Tibial nerve (tissue), 4 donors: ENCODE measurements at regions not wholly inside any gene's neighbourhood (a gene's known extent, or its start where the extent isn't known, plus 50 kb on each side); places are given as distances from the start of the nearest gene placed in this dataset.

Experiments
- DNase-seq, 2 donors: peaks; one replicate each; pipeline ENCODE4 v3.0.0-alpha.2; 2019; ENCODE audit warnings: low spot score in 2 of 2
- H3K27ac ChIP-seq, 4 donors: fragments of 200-600 bp; sonication (generic) in 3 of 4; one replicate each; pipeline ENCODE4 v1.5.1; 2017 to 2019; ENCODE audit warnings: mild to moderate bottlenecking in 1 of 4
- H3K27me3 ChIP-seq, 2 donors: fragments of 200-600 bp; sonication (generic) in 1 of 2; one replicate each; pipeline versions ENCODE4 v1.5.1 to v1.6.0; 2017 to 2019
- H3K36me3 ChIP-seq, 3 donors: fragments of 200-600 bp; sonication (generic); one replicate each; pipeline ENCODE4 v1.5.1; 2018 to 2019
- H3K4me1 ChIP-seq, 4 donors: fragments of 200-600 bp; sonication (generic) in 3 of 4; one replicate each; pipeline ENCODE4 v1.5.1; 2017 to 2019
- H3K4me3 ChIP-seq, 4 donors: fragments of 200-600 bp; sonication (generic) in 3 of 4; one replicate each; pipeline ENCODE4 v1.5.1; 2017 to 2019; ENCODE audit warnings: mild to moderate bottlenecking in 1 of 4, moderate library complexity in 1 of 4
- H3K9me3 ChIP-seq, 4 donors: fragments of 200-600 bp; sonication (generic) in 3 of 4; one replicate each; pipeline ENCODE4 v1.5.1; 2017 to 2019
- EP300 ChIP-seq, 2 donors: sonication (generic); formaldehyde crosslinking; IDR thresholded peaks; one replicate each; pipeline ENCODE4 v1.6.1; 2017; ENCODE audit warnings: antibody characterized with exemption in 2 of 2, mild to moderate bottlenecking in 1 of 2
- POLR2A ChIP-seq, 2 donors: fragments of 450-650 bp; IDR thresholded peaks; one replicate each; pipeline ENCODE4 v1.6.1; 2017; ENCODE audit warnings: antibody characterized with exemption in 2 of 2, mild to moderate bottlenecking in 2 of 2, moderate library complexity in 2 of 2
- WGBS, 2 donors: methylation state at CpG; one replicate each; pipeline ENCODE4 v1.1.5; 2018; 5-methylcytosine and 5-hydroxymethylcytosine counted together
- TF ChIP-seq, protein P1 (sequence below), 5 experiments: fragments of 200-600 bp in 3 of 5; fragments of 450-650 bp in 2 of 5; sonication (generic) in 3 of 5; IDR thresholded peaks; one replicate each; pipeline ENCODE4 v1.5.1; 2016 to 2019; ENCODE audit warnings: antibody characterized with exemption in 5 of 5, mild to moderate bottlenecking in 3 of 5, moderate library complexity in 2 of 5

DNA sequence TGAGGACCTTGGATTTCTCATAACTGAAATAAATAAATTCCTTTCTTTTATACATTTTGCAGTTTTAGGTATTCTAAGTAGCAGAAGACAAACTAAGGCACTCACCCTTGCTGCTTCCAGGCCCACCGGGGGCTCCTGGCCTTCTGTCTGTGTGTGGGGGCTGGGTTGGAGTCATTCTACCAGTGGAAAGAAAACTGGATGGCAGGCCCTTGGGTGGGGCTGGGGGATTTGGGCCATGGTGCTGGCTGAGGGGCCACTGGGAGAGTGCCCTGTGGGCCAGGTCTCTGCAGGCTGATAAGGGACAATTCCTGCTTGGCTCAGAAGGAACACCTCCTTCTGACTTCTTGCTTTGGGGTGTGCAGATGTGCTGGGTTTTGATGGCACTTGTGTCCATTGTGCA lies 54.0 kb upstream of the CSF3R start:
- no peak for DNase-seq
- Histone ChIP-seq H3K27ac (no peak overlapping the region), H3K27me3 (peaks cover 0 to under 1% of the 10 kb centered on the region in 2 donors), H3K36me3 (no peaks in the 10 kb centered on the region), H3K4me1 (no peaks in the 10 kb centered on the region), H3K9me3 (peaks cover 0 to 20% (median 0%) of the 10 kb centered on the region in 4 donors), H3K4me3 (no peak overlapping the region)
- WGBS, 2 donors = 68 to 72% methylated on average over 1 of the region's 1 CpG
- TF ChIP-seq POLR2A (IDR thresholded peaks at IDR 0.05) (no peak), EP300 (IDR thresholded peaks at IDR 0.05) (no peak)
- TF ChIP-seq, protein P1, sequence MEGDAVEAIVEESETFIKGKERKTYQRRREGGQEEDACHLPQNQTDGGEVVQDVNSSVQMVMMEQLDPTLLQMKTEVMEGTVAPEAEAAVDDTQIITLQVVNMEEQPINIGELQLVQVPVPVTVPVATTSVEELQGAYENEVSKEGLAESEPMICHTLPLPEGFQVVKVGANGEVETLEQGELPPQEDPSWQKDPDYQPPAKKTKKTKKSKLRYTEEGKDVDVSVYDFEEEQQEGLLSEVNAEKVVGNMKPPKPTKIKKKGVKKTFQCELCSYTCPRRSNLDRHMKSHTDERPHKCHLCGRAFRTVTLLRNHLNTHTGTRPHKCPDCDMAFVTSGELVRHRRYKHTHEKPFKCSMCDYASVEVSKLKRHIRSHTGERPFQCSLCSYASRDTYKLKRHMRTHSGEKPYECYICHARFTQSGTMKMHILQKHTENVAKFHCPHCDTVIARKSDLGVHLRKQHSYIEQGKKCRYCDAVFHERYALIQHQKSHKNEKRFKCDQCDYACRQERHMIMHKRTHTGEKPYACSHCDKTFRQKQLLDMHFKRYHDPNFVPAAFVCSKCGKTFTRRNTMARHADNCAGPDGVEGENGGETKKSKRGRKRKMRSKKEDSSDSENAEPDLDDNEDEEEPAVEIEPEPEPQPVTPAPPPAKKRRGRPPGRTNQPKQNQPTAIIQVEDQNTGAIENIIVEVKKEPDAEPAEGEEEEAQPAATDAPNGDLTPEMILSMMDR (IDR thresholded peaks at IDR 0.05) = no peak

DNA sequence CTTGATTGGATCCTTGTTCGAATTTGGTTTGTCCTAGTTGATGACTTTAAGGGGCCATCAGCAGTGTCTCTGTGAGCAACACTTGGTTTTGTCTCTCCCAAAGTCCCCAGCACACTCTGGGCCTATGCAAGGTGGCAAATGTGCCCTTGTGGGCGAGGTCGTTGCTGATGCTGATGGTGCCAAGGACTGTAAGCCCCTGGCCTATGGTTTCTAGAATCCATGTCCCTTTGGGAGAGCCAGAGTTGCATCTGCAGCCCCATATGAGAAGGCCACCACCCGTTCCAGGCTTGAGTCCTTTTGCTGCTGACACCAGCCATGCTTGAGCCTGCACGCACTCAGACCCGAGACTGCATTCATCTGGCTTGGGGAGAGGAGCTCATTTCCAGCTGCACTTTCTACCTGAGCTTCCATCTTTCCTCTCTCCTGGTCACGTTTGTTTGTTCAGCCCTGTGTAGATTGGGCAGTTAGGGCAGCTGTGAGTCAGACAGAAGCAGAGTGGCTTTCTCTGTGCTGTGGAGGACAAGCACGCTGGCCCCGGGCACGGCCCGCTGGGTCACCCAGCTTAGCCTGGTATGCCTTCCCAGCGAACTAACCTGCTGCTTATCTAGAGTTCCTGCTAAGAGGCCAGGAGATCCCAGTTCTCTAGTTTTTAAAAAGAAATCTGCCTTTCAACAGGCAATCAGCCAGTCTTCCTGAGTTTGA lies 52.1 kb upstream of the CSF3R start:
- Histone ChIP-seq H3K4me1 (no peaks in the 10 kb centered on the region), H3K36me3 (no peaks in the 10 kb centered on the region), H3K9me3 (peaks cover 0 to 22% (median 0%) of the 10 kb centered on the region in 4 donors), H3K27me3 (peaks cover 0 to 9% of the 10 kb centered on the region in 2 donors), H3K4me3 (no peak overlapping the region), H3K27ac (no peak overlapping the region)
- TF ChIP-seq, protein P1 (IDR thresholded peaks at IDR 0.05) = no peak
- TF ChIP-seq EP300 (IDR thresholded peaks at IDR 0.05) (no peak), POLR2A (IDR thresholded peaks at IDR 0.05) (no peak)
- DNase-seq = no peak
- WGBS, 2 donors = 76 to 80% methylated on average over 11 to 12 of the region's 12 CpGs

DNA sequence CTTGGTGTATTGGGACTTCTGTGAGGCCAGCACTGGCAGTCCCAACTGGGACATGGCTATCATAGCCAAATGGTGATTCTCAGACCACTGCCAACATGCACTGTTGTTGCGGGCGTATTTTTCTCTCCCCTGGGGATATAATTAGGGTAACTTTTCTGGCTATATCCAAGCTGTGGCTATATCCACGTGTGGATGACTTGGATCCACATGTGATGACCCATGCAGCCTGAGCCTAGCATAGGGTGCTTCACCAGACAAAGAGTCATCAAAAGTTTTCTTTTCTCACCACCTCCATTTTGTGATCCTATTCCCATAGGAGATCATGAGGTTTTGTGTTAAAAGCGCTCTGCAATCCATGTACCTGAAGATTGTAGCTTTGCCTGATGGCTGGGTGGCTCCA lies 51.2 kb upstream of the CSF3R start:
- H3K9me3 ChIP-seq = peaks cover 0 to 22% (median 0%) of the 10 kb centered on the region in 4 donors
- TF ChIP-seq EP300 (IDR thresholded peaks at IDR 0.05) = no peak
- TF ChIP-seq, protein P1 (IDR thresholded peaks at IDR 0.05) = no peak
- no peak for TF ChIP-seq POLR2A (IDR thresholded peaks at IDR 0.05)
- WGBS, 2 donors = 69 to 72% methylated on average over 4 of the region's 4 CpGs
- no peak overlapping the region for H3K4me3 ChIP-seq
- H3K27me3 ChIP-seq = peaks cover 0 to 15% of the 10 kb centered on the region in 2 donors
- no peaks in the 10 kb centered on the region for H3K4me1 ChIP-seq
- H3K36me3 ChIP-seq = no peaks in the 10 kb centered on the region
- no peak overlapping the region for H3K27ac ChIP-seq
- no peak for DNase-seq

DNA sequence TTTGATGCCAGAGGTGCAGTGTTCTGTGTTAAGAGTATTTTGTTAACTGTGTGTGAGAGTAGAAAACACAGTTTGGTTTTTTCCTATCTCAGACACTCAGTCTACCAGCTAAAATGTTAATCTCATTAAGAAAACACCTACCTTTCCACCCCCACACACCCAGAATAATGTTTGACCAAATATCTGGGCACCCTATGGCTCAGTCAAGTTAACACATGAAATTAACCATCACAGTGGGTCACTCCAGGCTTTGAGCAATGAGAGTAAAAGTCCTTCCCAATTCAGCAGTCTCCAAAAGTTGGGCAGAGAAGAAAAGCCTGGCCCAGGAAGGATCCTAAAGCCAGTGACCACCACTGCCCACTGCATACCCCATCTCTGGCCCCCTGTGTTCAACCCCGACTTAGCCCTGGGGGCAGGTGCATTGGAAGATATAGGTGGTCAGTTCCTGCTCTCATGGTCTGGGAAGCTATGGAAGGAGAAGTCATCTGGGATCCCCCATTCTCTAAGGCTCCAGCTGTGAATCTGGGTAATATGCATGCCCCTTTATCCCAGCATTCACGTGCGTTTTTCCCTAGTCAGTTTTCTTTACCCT lies 50.2 kb upstream of the CSF3R start:
- no peak overlapping the region for H3K27ac ChIP-seq
- peaks cover 0 to 22% (median 0%) of the 10 kb centered on the region in 4 donors for H3K9me3 ChIP-seq
- H3K4me3 ChIP-seq = no peak overlapping the region
- no peak for DNase-seq
- peaks cover 0 to 15% of the 10 kb centered on the region in 2 donors for H3K27me3 ChIP-seq
- no peaks in the 10 kb centered on the region for H3K36me3 ChIP-seq
- TF ChIP-seq, protein P1 (IDR thresholded peaks at IDR 0.05) = no peak
- no peak for TF ChIP-seq POLR2A (IDR thresholded peaks at IDR 0.05)
- TF ChIP-seq EP300 (IDR thresholded peaks at IDR 0.05) = no peak
- no peaks in the 10 kb centered on the region for H3K4me1 ChIP-seq
- WGBS, 2 donors = 78 to 85% methylated on average over 3 of the region's 3 CpGs
